Kidney epithelial cell (primary cell): ENCODE measurements at regions not wholly inside any gene's neighbourhood (a gene's known extent, or its start where the extent isn't known, plus 50 kb on each side); places are given as distances from the start of the nearest gene placed in this dataset.

Experiments used
- DNase-seq: peaks from one replicate; pipeline ENCODE4 v3.0.0-alpha.2; 2010; ENCODE audit warnings: low read depth
- H3K27me3 ChIP-seq: 2 replicates; pipeline ENCODE4 v1.6.0; 2011; ENCODE audit warnings: low read length; ENCODE audit not compliant: control insufficient read depth, insufficient read depth
- H3K36me3 ChIP-seq: 2 replicates; pipeline ENCODE4 v1.5.1; 2011; ENCODE audit warnings: low read length; ENCODE audit not compliant: control insufficient read depth, insufficient read depth
- H3K4me3 ChIP-seq: 2 replicates; pipeline ENCODE4 v1.5.1; 2011; ENCODE audit warnings: low read depth, mild to moderate bottlenecking, control low read depth, low read length
- CTCF ChIP-seq: IDR thresholded peaks from 2 replicates; pipeline ENCODE4 v1.5.1; 2011; ENCODE audit warnings: mild to moderate bottlenecking, moderate library complexity, low read length, control low read depth, inconsistent platforms; ENCODE audit not compliant: insufficient read depth, poor library complexity, severe bottlenecking

GRCh38 chr18:68456985-68457384 is 257.9 kb downstream of the TMX3 start:
- Histone ChIP-seq H3K36me3 (no peaks in the 10 kb centered on the region), H3K4me3 (no peak overlapping the region), H3K27me3 (no peaks in the 10 kb centered on the region)
- DNase-seq: no peak
- no peak for TF ChIP-seq CTCF

- Histone ChIP-seq H3K4me3 (no peak overlapping the region), H3K27me3 (no peaks in the 10 kb centered on the region), H3K36me3 (no peaks in the 10 kb centered on the region)
- TF ChIP-seq CTCF: no peak
- DNase-seq: no peak
Observed at GRCh38 chr18:68455229-68455603, 259.7 kb downstream of the TMX3 start.

- no peaks in the 10 kb centered on the region for H3K36me3 ChIP-seq
- no peak for TF ChIP-seq CTCF
- no peaks in the 10 kb centered on the region for H3K27me3 ChIP-seq
- no peak for DNase-seq
- no peak overlapping the region for H3K4me3 ChIP-seq
Observed at GRCh38 chr18:68454511-68455228, 260.2 kb downstream of the TMX3 start.

GRCh38 chr18:68449292-68449691 is 265.6 kb downstream of the TMX3 start:
- H3K36me3 ChIP-seq: no peaks in the 10 kb centered on the region
- DNase-seq: no peak
- no peak for TF ChIP-seq CTCF
- no peaks in the 10 kb centered on the region for H3K27me3 ChIP-seq
- no peak overlapping the region for H3K4me3 ChIP-seq

- H3K27me3 ChIP-seq: no peaks in the 10 kb centered on the region
- TF ChIP-seq CTCF: no peak
- no peaks in the 10 kb centered on the region for H3K36me3 ChIP-seq
- no peak for DNase-seq
- no peak overlapping the region for H3K4me3 ChIP-seq
Observed at GRCh38 chr18:68448736-68449135, 266.2 kb downstream of the TMX3 start.

- no peaks in the 10 kb centered on the region for H3K36me3 ChIP-seq
- no peak for DNase-seq
- no peak for TF ChIP-seq CTCF
- H3K27me3 ChIP-seq: no peaks in the 10 kb centered on the region
- no peak overlapping the region for H3K4me3 ChIP-seq
Observed at GRCh38 chr18:68447286-68447685, 267.6 kb downstream of the TMX3 start.
